Ascending aorta (tissue), 2 donors: ENCODE measurements at regions not wholly inside any gene's neighbourhood (a gene's known extent, or its start where the extent isn't known, plus 50 kb on each side); places are given as distances from the start of the nearest gene placed in this dataset.

Experiments used
- DNase-seq, 2 donors: peaks; one replicate each; pipeline ENCODE4 v3.0.0-alpha.2; 2019; ENCODE audit warnings: low spot score in 2 of 2
- H3K27ac ChIP-seq, 2 donors: fragments of 200-600 bp; sonication (generic); one replicate each; pipeline ENCODE4 v1.5.1; 2016 to 2017; ENCODE audit warnings: mild to moderate bottlenecking in 1 of 2
- H3K27me3 ChIP-seq: fragments of 200-600 bp; sonication (generic); one replicate; pipeline ENCODE4 v1.5.1; 2017
- H3K36me3 ChIP-seq, 2 donors: fragments of 200-600 bp; sonication (generic); one replicate each; pipeline ENCODE4 v1.5.1; 2016
- H3K4me1 ChIP-seq, 2 donors: fragments of 200-600 bp; sonication (generic); one replicate each; pipeline ENCODE4 v1.5.1; 2016 to 2017; ENCODE audit warnings: mild to moderate bottlenecking in 1 of 2
- H3K4me3 ChIP-seq, 2 donors: fragments of 200-600 bp; sonication (generic); one replicate each; pipeline ENCODE4 v1.5.1; 2016 to 2017; ENCODE audit warnings: mild to moderate bottlenecking in 1 of 2
- H3K9me3 ChIP-seq, 2 donors: fragments of 200-600 bp; sonication (generic); one replicate each; pipeline ENCODE4 v1.5.1; 2016
- CTCF ChIP-seq, 3 experiments: fragments of 200-600 bp in 2 of 3; fragments of 450-650 bp in 1 of 3; sonication (generic) in 2 of 3; IDR thresholded peaks; one replicate each; pipeline ENCODE4 v1.5.1; 2016 to 2019; ENCODE audit warnings: antibody characterized with exemption in 3 of 3, mild to moderate bottlenecking in 1 of 3, moderate library complexity in 1 of 3
- intact Hi-C: fragments of 100-400 bp; cut with DNase I; formaldehyde crosslinking; loops from one replicate; pipeline ENCODE4 v1.15.1; 2023

- intact Hi-C loops, result no loop called here
Observed at GRCh38 chr21:25368531-25368930, 238.8 kb downstream of the MRPL39 start.

GRCh38 chr21:25366116-25366515 is 241.2 kb downstream of the MRPL39 start:
- no peak for DNase-seq
- no peaks in the 10 kb centered on the region for H3K9me3 ChIP-seq
- H3K4me3 ChIP-seq, result no peak overlapping the region

More at GRCh38 chr21:25368531-25368930, 238.8 kb downstream of the MRPL39 start:
- Histone ChIP-seq H3K27me3 (no peaks in the 10 kb centered on the region), H3K36me3 (no peaks in the 10 kb centered on the region), H3K4me3 (no peak overlapping the region), H3K4me1 (no peaks in the 10 kb centered on the region), H3K27ac (no peak overlapping the region), H3K9me3 (no peaks in the 10 kb centered on the region)
- TF ChIP-seq CTCF (IDR thresholded peaks at IDR 0.05), result no peak
- no peak for DNase-seq

GRCh38 chr21:25362375-25363267 is 244.7 kb downstream of the MRPL39 start:
- intact Hi-C loops, result no loop called here
- no peaks in the 10 kb centered on the region for H3K27me3 ChIP-seq
- no peaks in the 10 kb centered on the region for H3K9me3 ChIP-seq
- no peaks in the 10 kb centered on the region for H3K36me3 ChIP-seq
- no peak for DNase-seq
- H3K4me3 ChIP-seq, result no peak overlapping the region
- TF ChIP-seq CTCF (IDR thresholded peaks at IDR 0.05), result no peak
- H3K4me1 ChIP-seq, result no peaks in the 10 kb centered on the region
- H3K27ac ChIP-seq, result no peak overlapping the region

More at GRCh38 chr21:25366116-25366515, 241.2 kb downstream of the MRPL39 start:
- H3K27me3 ChIP-seq, result no peaks in the 10 kb centered on the region
- intact Hi-C loops, result no loop called here
- no peak overlapping the region for H3K27ac ChIP-seq
- no peak for TF ChIP-seq CTCF (IDR thresholded peaks at IDR 0.05)
- no peaks in the 10 kb centered on the region for H3K4me1 ChIP-seq
- H3K36me3 ChIP-seq, result no peaks in the 10 kb centered on the region

- no peak for DNase-seq
- H3K27ac ChIP-seq, result no peak overlapping the region
Observed at GRCh38 chr21:25361765-25362164, 245.5 kb downstream of the MRPL39 start.

GRCh38 chr21:25361097-25361496 is 246.2 kb downstream of the MRPL39 start:
- H3K27me3 ChIP-seq, result no peaks in the 10 kb centered on the region
- intact Hi-C loops, result no loop called here
- TF ChIP-seq CTCF (IDR thresholded peaks at IDR 0.05), result no peak
- no peaks in the 10 kb centered on the region for H3K9me3 ChIP-seq
- no peak overlapping the region for H3K4me3 ChIP-seq
- DNase-seq, result no peak
- H3K27ac ChIP-seq, result no peak overlapping the region
- no peaks in the 10 kb centered on the region for H3K4me1 ChIP-seq
- H3K36me3 ChIP-seq, result no peaks in the 10 kb centered on the region

More at GRCh38 chr21:25361765-25362164, 245.5 kb downstream of the MRPL39 start:
- Histone ChIP-seq H3K27me3 (no peaks in the 10 kb centered on the region), H3K36me3 (no peaks in the 10 kb centered on the region), H3K4me3 (no peak overlapping the region), H3K4me1 (no peaks in the 10 kb centered on the region), H3K9me3 (no peaks in the 10 kb centered on the region)
- no peak for TF ChIP-seq CTCF (IDR thresholded peaks at IDR 0.05)
- intact Hi-C loops, result no loop called here
